ENCODE measurements at regions not wholly inside any gene's neighbourhood (a gene's known extent, or its start where the extent isn't known, plus 50 kb on each side); places are given as distances from the start of the nearest gene placed in this dataset.

DNA sequence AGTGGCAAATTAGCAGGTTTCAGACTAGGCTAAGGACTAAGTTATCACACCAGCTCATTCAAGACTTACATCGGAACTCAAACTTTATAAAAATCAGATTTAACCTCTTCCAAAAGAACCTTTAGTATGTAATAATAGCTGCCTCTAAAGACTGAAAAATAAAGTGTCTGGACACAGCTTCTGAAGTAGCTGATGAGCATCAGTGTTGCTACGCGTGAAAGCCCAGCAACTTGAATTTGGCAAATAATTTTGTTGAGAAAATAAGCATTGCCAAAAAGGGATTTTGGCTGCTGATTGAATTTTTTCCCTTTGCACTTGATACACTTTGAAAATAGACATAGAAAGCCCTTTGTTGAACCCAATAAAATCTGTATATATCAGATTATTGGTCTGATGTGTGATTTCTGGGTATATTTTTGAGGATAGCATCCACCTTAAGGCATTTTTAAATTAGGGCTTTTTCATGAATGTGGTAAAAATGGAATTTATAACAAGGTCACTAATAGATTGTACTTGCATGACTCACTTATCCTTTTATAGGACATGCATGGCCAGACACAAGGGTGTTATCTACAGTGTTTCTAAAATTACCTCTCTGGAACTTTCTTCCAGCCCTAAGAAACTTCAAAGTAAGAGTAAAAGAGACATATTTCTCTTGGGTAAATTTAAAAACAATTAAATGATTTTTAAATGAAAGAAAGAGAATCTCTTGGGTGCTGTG is 350.4 kb downstream of the TENT5A start:
- Mint-ChIP-seq H3K9me3 (peaks cover 11% of the 10 kb centered on the region; the same call in 2 of the 3 replicates), H3K36me3 (ENCODE audit: low read depth) (peaks cover 2% of the 10 kb centered on the region; the same call in 2 of the 3 replicates), H3K27ac (no peak overlapping the region), H3K27me3 (ENCODE audit: insufficient read depth, low read depth, poor library complexity) (no peaks in the 10 kb centered on the region), H3K4me1 (no peaks in the 10 kb centered on the region), H3K4me3 (no peak overlapping the region)
- H3K9me2 ChIP-seq (ENCODE audit: insufficient read depth) = no peaks in the 10 kb centered on the region
- TF ChIP-seq, protein P1, sequence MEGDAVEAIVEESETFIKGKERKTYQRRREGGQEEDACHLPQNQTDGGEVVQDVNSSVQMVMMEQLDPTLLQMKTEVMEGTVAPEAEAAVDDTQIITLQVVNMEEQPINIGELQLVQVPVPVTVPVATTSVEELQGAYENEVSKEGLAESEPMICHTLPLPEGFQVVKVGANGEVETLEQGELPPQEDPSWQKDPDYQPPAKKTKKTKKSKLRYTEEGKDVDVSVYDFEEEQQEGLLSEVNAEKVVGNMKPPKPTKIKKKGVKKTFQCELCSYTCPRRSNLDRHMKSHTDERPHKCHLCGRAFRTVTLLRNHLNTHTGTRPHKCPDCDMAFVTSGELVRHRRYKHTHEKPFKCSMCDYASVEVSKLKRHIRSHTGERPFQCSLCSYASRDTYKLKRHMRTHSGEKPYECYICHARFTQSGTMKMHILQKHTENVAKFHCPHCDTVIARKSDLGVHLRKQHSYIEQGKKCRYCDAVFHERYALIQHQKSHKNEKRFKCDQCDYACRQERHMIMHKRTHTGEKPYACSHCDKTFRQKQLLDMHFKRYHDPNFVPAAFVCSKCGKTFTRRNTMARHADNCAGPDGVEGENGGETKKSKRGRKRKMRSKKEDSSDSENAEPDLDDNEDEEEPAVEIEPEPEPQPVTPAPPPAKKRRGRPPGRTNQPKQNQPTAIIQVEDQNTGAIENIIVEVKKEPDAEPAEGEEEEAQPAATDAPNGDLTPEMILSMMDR (conservative IDR thresholded peaks at IDR 0.05; ENCODE audit: low read depth in 2 of 2) = no peak
- TF ChIP-seq, protein P2, sequence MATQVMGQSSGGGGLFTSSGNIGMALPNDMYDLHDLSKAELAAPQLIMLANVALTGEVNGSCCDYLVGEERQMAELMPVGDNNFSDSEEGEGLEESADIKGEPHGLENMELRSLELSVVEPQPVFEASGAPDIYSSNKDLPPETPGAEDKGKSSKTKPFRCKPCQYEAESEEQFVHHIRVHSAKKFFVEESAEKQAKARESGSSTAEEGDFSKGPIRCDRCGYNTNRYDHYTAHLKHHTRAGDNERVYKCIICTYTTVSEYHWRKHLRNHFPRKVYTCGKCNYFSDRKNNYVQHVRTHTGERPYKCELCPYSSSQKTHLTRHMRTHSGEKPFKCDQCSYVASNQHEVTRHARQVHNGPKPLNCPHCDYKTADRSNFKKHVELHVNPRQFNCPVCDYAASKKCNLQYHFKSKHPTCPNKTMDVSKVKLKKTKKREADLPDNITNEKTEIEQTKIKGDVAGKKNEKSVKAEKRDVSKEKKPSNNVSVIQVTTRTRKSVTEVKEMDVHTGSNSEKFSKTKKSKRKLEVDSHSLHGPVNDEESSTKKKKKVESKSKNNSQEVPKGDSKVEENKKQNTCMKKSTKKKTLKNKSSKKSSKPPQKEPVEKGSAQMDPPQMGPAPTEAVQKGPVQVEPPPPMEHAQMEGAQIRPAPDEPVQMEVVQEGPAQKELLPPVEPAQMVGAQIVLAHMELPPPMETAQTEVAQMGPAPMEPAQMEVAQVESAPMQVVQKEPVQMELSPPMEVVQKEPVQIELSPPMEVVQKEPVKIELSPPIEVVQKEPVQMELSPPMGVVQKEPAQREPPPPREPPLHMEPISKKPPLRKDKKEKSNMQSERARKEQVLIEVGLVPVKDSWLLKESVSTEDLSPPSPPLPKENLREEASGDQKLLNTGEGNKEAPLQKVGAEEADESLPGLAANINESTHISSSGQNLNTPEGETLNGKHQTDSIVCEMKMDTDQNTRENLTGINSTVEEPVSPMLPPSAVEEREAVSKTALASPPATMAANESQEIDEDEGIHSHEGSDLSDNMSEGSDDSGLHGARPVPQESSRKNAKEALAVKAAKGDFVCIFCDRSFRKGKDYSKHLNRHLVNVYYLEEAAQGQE (IDR thresholded peaks at IDR 0.05; ENCODE audit: unreplicated experiment) = no peak
- TF ChIP-seq, protein P3, sequence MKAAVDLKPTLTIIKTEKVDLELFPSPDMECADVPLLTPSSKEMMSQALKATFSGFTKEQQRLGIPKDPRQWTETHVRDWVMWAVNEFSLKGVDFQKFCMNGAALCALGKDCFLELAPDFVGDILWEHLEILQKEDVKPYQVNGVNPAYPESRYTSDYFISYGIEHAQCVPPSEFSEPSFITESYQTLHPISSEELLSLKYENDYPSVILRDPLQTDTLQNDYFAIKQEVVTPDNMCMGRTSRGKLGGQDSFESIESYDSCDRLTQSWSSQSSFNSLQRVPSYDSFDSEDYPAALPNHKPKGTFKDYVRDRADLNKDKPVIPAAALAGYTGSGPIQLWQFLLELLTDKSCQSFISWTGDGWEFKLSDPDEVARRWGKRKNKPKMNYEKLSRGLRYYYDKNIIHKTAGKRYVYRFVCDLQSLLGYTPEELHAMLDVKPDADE (IDR thresholded peaks at IDR 0.05) = no peak
- no peak for TF ChIP-seq ZNF331 (CRISPR knock-in tag; IDR thresholded peaks at IDR 0.05; ENCODE audit: low read depth)
- TF ChIP-seq EZH2 (IDR thresholded peaks at IDR 0.05; ENCODE audit: low read depth, unreplicated experiment) = no peak
- TF ChIP-seq ZNF114 (CRISPR knock-in tag; IDR thresholded peaks at IDR 0.05) = no peak
- TF ChIP-seq POLR2AphosphoS5 (IDR thresholded peaks at IDR 0.05; ENCODE audit: low read depth) = no peak
- TF ChIP-seq, protein P4, sequence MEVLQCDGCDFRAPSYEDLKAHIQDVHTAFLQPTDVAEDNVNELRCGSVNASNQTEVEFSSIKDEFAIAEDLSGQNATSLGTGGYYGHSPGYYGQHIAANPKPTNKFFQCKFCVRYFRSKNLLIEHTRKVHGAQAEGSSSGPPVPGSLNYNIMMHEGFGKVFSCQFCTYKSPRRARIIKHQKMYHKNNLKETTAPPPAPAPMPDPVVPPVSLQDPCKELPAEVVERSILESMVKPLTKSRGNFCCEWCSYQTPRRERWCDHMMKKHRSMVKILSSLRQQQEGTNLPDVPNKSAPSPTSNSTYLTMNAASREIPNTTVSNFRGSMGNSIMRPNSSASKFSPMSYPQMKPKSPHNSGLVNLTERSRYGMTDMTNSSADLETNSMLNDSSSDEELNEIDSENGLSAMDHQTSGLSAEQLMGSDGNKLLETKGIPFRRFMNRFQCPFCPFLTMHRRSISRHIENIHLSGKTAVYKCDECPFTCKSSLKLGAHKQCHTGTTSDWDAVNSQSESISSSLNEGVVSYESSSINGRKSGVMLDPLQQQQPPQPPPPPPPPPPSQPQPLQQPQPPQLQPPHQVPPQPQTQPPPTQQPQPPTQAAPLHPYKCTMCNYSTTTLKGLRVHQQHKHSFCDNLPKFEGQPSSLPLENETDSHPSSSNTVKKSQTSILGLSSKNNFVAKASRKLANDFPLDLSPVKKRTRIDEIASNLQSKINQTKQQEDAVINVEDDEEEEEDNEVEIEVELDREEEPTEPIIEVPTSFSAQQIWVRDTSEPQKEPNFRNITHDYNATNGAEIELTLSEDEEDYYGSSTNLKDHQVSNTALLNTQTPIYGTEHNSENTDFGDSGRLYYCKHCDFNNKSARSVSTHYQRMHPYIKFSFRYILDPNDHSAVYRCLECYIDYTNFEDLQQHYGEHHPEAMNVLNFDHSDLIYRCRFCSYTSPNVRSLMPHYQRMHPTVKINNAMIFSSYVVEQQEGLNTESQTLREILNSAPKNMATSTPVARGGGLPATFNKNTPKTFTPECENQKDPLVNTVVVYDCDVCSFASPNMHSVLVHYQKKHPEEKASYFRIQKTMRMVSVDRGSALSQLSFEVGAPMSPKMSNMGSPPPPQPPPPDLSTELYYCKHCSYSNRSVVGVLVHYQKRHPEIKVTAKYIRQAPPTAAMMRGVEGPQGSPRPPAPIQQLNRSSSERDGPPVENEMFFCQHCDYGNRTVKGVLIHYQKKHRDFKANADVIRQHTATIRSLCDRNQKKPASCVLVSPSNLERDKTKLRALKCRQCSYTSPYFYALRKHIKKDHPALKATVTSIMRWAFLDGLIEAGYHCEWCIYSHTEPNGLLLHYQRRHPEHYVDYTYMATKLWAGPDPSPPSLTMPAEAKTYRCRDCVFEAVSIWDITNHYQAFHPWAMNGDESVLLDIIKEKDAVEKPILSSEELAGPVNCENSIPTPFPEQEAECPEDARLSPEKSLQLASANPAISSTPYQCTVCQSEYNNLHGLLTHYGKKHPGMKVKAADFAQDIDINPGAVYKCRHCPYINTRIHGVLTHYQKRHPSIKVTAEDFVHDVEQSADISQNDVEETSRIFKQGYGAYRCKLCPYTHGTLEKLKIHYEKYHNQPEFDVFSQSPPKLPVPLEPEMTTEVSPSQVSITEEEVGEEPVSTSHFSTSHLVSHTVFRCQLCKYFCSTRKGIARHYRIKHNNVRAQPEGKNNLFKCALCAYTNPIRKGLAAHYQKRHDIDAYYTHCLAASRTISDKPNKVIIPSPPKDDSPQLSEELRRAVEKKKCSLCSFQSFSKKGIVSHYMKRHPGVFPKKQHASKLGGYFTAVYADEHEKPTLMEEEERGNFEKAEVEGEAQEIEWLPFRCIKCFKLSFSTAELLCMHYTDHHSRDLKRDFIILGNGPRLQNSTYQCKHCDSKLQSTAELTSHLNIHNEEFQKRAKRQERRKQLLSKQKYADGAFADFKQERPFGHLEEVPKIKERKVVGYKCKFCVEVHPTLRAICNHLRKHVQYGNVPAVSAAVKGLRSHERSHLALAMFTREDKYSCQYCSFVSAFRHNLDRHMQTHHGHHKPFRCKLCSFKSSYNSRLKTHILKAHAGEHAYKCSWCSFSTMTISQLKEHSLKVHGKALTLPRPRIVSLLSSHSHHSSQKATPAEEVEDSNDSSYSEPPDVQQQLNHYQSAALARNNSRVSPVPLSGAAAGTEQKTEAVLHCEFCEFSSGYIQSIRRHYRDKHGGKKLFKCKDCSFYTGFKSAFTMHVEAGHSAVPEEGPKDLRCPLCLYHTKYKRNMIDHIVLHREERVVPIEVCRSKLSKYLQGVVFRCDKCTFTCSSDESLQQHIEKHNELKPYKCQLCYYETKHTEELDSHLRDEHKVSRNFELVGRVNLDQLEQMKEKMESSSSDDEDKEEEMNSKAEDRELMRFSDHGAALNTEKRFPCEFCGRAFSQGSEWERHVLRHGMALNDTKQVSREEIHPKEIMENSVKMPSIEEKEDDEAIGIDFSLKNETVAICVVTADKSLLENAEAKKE (CRISPR knock-in tag; IDR thresholded peaks at IDR 0.05) = no peak
- H4K20me1 ChIP-seq (replicated peaks; ENCODE audit: insufficient read depth) = no peaks in the 10 kb centered on the region
- no peak overlapping the region for H3K27ac ChIP-seq (ENCODE audit: low read depth)
- no peaks in the 10 kb centered on the region for H3F3A ChIP-seq (replicated peaks; ENCODE audit: low read depth)
- no peaks in the 10 kb centered on the region for H3K4me1 ChIP-seq (ENCODE audit: insufficient read depth)
- H3K4me2 ChIP-seq = no peak overlapping the region
- no peaks in the 10 kb centered on the region for H3K27me3 ChIP-seq (ENCODE audit: insufficient read depth)
- no peaks in the 10 kb centered on the region for H3K36me3 ChIP-seq (ENCODE audit: insufficient read depth)
- DNase-seq (ENCODE audit: low spot score) (no peak), ATAC-seq (no peak)
- no peak overlapping the region for H3K4me3 ChIP-seq
- H3K79me2 ChIP-seq (replicated peaks; ENCODE audit: insufficient read depth) = no peaks in the 10 kb centered on the region
- H2AFZ ChIP-seq = no peak overlapping the region

All from GM23338 (cell line).